GM19467 (cell line): ENCODE measurements at regions not wholly inside any gene's neighbourhood (a gene's known extent, or its start where the extent isn't known, plus 50 kb on each side); places are given as distances from the start of the nearest gene placed in this dataset.

Source experiments
- ATAC-seq: cut with Tn5 transposase; IDR thresholded peaks from one replicate; pipeline ENCODE4 v1.9.1; 2021; ENCODE audit warnings: mild to moderate bottlenecking, moderate library complexity; ENCODE audit not compliant: unreplicated experiment

DNA sequence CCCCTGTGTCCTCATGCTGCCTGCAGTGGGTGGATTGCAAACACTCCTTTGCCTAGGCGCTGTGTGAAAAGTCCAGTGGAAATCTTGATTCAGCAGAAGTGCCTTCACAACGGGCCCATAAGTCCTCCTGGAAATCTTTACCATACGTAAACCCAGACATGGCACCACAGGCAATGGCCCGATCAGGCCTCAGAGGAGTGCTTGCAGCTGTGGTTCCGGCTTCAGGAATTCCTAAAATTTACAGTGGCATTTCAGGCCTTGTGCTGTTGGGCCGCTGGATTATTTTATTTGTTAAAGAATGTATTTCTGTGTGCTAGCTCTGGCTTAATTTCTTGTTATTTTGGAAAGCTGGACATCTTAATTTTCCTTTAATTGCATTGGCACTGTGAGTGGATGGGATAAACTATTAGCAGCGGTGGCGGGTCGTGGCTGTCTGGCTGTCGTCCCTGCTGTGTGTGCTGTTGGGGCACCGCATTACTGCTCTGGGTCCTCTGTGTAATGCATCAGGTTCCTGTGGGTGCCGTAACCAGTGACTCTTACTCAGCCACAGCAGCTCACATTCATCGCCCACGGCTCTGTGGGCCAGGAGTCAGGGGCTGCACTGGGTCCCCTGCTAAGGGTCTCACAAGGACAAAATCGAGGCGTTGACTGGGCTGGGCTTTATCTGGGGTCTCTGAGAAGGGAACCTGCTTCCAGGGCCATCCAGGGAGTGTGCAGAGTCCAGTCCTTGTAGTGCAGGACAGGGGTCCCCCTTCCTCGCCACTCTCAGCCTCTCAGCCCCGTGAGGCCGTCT, 73.1 kb downstream of the RTP5 start:
- ATAC-seq = no peak

DNA sequence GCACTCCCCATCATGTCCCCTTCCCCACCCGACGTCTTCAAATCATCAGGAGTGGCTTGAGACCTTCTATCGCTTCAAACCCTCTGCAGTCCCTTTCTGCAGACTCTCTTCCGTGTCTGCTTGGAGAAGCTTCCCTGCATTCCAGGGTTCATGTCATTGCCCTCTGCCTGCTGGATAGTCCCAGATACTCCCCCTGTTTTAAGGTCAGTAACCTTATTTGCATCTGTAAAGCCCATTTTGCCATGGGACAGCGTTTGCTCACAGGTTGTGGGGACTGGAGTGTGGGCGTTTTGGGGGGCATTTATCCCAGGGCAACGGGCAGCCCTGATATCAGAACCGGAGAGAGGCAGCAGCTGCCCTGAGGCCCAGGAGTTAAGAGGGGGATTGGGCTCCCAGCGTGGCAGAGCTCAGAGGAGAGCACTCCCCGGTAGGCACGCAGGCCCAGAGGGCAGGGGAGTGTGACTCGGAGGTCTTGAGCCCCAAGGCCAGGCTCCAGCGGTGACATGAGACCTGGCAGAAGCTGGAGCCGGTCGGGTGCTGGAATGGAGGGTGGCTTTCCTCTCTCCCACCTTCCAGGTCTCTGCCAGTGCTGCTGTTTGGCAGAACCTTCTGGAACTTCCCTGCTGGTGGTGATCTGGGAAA, 73.8 kb downstream of the RTP5 start:
- no peak for ATAC-seq

DNA sequence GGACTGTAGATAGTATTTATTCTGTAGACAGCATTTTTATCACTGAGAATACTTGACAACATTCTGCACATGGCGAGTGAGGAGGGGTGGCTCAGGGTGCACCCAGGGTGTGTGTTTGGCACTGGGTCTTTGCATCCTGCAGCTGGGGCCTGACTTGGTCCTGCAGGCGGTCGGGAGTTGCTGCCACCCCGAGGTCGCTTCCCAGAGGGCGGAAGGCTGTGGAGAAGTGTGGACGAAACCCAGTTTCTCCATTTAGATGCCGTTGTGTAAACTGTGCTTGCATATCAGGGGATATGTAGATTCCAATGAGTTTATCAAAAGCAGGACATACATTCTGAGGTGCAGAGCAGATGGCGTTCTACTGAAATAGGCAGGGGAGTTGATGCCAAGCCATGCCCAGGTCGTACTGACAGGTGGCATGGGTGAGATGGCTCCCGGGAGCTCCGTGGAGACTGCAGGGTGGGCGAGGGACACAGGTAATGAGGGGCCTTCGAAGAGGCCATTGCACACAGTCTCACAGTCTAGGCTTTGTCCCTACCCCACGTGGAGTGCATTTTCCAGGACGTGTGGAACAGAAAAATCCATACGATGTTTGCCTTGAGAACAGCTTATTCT, 74.5 kb downstream of the RTP5 start:
- ATAC-seq = no peak

DNA sequence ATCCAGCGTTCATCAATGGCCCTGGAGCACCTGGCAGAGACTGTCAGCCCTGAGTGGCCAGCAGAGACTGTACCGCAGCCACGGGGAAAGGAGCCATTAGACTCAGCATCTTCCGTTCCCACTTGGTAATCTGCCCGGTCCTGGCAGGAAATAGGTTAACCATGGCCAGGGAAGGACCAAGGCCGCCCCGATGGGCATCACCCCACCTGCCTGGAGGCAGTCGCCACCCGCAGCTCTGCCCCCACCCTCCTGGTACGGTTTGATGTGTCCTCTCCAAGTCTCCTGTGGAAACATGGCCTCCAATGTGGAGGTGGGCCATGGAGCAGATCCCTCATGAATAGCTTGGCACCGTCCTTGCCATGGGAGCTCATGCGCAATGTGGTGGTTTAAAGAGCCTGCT, 75.3 kb downstream of the RTP5 start:
- ATAC-seq = no peak

DNA sequence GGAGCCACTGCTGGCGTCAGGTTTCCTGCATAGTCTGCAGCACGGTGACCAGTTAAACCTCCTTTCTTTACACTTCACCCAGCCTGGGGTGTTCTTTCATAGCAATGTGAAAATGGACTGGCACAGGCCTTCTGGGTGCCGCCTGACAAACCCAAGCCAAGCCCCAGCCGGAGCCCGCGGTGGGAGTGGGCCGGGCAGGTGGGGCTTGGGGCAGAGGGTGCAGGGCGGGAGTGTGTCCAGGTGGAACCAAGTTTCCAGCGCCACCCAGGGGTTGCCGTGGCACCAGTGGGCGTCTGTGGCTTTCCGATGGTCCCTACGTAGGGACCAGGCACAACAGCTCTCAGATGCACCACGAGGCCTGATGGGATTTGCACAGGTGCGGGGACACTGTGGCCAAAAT, 75.8 kb downstream of the RTP5 start:
- no peak for ATAC-seq

DNA sequence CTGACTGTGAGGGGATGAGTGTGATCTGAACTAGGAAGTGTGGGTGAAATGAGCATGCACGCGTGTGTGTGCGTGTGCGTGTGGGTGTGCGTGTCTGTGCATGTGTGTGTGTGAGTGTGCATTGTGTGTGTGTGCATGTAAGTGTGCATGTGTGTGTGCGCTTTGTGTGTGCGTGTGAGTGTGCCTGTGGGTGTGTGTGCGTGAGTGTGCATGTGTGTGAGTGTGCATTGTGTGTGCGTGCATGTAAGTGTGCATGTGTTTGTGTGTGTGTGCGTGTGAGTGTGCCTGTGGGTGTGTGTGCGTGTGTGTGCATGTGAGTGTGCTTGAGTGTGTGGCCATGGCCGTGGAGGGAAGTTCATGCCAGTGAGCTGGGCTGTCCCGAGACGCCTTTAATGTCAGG, 76.3 kb downstream of the RTP5 start:
- ATAC-seq = no peak

DNA sequence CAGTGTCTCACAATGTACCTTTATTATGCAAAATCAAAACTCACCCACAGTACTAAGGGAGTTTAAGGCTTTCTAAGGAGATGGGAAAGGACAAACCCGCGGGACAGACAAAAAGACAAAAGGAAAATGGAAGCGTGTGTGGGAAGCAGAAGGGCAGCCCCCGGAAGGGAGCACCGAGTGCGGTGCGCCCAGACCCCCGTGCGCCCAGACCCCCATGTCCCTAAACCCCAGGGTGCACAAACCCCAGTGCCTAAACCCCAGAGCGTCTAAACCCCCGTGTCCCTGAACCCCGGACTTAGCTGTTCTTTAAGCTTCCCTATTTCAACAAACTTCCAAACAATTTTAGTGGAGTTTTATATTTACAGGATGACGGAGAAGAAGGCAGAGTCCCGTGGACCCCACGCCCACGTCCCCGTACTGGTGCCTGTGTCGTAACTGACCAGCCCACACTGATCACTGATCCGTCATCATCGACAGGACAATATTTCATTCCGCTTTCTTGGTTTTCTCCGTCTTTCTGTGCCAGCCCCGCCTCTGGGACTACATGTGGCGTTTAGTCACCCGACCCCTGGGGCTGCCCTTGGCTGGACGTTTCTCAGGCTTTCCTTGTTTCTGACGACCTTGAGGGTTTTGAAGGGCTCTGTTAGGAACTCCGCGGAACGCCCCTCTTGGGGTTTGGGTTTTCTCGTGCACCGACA, 76.9 kb downstream of the RTP5 start:
- no peak for ATAC-seq

DNA sequence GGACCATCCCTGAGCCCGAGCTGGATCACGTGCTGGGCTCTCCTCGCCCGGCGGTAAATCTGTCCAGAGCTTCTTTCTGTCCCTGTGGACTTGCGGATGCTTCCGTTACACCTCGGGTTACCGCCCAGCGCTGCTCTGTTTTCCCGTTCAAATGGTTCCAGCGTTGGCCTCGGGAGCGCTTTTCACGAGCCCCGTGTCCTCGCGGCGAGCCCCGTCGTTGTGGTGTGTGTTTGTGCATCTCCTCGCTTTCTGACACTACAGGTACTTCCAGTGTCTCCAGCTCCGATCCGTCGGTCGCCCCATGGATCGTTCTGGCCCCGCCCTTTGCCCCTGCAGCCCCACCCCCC, 77.4 kb downstream of the RTP5 start:
- no peak for ATAC-seq

DNA sequence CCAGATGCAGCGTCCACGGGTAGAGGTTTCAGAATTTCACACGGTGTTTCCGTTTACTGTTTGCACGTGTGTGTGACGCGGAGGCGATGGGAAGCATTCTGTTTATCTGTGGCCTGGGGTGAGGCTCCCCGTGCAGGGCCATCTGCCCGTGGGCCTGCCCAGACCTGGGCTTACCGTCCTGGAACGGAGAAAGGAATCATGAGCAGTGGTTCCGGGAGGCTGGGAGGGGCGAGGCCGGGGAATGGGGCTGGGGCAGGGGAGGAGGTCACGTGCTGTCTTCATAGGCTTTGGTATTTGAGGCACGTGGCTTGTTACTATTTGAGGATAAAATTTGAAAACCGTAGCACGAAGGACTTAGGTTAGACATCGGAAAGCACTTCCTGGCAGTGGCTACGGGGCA, 77.9 kb downstream of the RTP5 start:
- ATAC-seq = no peak

DNA sequence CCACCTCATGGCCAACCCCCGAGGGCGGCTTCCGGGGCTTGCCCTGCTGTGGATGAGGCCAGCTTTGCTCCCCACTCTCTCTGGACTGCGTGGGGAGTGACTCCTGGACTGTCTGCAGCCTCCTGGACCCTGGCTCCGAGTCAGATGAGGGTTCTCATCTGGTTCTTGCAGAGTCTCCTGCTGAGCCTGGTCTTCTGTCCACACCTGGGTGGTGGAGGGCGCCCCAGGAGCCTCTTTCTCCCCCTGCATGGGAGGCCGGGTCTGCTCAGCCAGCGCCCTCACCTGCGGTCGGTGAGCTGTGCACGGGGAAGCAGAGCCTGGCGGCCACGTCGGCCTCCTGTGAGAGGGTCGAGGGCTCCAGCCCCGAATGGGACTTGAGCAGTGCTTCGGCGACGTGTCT, 78.3 kb downstream of the RTP5 start:
- ATAC-seq = no peak

DNA sequence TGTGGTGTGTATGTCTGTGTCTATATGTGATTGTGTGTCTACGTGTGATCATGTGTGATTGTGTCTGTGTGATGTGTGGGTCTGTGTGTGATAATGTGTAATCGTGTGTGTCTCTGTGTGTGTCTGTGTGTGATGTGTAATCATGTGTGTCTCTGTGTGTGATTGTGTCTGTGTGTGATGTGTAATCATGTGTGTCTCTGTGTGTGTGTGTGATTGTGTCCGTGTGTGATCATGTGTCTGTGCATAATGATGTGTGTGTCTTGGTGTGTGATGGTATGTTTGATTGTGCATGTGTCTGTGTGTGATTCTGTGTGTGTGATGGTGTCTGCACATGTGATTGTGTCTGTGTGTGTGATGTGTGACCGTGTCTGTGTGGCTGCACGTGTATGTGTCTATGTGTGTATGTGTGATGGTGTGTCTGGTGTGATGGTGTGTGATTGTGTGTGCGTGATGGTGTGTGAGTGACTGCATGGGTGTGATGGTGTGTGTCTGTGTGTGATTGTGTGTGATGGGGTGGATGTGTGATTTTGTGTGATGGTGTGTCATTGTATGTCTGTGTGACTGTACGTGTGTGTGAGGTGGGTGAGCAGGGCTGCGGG, 78.9 kb downstream of the RTP5 start:
- no peak for ATAC-seq

DNA sequence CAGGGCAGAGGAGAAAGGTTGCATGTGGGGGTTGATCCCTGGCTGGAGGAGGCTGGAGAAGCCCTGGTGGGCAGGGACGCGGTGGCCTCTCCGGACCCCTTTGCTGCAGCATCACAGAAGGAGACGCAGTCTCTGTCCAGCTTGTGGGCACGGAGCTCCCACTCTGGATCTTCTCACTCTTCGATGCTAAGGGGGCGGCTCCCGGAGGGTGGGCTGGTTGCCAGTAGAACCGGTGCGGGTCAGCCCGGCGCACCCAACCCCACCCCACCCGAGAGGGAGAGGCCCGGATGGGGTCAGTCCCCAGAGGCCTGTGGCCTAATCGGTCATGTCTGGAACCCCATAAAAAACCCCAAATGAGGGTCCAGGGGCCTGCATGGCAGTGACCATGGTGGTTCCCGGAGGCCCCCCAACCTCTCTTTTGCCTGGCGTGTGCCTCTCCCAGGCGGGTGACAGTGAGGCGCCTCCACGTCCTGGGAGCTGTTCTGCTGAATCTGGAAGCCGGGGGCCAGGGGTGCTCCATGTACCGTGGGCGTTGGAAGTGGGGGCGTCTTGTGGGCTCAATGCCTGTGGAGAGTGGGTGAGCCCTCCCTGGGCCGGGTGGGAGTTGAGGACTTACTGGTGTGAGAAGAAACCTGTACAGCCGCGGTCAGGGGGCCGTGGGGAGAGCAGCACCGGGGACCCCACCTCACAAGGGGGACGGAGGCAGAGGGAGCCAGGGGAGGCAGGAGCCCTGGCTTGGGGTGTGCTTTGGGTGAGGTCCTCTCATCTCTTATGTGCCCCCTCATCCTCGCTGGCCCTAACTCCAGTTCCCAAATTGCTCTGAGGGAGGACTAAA, 79.6 kb downstream of the RTP5 start:
- no peak for ATAC-seq

DNA sequence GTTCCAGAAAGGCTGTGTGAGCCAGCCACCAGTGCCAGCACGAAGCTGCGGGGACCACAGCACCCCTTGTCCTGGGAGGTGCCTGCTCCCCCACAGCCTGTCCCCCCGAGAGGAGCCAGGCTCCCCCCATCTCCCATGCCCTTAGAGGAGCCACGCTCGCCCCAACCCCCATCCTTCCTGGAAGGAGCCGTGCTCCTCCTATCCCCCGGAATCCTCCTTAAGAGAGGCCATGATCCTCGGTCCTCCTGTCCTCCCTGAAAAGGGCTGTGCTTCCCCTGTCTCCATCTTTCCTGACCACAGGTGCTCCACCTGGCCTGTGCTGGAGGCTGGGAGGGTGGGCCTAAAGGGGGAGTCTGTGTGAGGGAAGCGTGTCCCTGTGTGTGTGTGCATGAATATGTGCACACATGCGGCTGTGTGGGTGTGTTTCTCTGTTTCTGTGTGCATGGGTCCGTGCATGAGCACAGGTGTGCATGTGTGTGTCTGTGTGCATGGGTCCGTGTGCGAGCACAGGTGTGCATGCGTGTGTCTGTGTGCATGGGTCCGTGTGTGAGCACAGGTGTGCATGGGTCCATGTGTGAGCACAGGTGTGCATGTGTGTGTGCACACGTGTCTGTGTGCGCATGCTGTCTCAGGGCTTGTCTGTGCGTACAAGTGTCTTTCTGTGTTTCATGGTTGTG, 80.3 kb downstream of the RTP5 start:
- ATAC-seq = no peak

DNA sequence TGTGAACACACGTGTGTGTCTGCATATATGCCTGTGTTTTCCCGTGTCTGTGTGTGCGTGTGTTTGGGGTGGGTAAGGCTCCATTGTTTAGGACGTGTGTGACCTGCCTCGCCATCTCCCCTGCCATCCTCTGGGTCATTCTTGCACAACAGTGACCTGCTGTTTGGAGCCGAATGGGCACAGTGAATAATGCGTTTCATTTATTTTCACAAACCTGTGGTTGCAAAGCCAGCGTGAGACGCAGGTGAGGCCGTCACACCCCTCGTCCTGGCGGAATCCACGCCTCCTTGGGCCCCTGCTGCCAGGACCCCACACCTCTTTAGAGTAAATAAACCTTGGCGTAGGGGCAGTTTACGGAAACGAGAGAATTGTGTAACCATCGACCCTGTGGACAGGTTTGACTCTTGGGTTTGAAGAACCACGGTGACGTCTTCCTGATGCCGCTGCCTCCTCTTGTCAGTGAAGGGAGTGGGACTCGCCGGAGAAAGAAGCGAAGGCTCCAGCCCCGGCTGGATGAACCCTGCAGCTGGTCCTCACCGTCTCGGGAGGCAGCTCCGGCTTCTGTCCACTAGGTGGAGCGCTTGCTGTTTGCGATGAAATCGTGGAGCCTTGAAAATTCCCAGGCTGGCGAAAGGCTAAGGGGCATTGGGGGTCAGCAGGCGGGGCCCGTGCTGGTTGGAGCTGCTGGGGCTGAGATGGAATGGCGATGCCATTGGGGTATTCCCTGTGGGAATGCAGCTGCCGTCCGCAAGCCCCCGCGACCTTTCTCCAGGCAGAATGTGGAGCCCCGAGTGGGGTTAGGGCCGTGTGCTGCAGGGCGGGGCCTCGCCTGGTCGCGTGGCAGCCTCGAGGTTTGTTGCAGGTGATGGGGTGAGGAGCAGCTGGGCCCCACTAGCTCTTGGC, 81.1 kb downstream of the RTP5 start:
- no peak for ATAC-seq

DNA sequence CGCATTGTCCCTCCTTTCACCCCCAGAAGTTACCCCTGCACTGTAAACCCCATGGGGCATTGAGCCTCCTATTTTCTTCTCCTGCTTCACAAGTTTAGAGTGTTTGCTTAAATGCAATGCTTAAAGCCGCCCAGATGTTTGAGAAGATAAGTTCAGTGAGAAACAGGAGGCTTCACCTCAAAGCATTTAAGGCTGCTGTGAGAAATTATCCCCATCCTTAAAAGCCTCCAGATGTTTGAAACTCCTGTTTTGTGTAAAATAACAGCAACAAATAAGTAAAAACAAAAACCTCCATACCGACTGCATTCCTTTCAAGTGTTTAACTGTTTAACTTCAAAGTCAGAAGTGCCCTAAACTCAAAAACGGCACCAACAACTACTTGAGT, 81.8 kb downstream of the RTP5 start:
- no peak for ATAC-seq

DNA sequence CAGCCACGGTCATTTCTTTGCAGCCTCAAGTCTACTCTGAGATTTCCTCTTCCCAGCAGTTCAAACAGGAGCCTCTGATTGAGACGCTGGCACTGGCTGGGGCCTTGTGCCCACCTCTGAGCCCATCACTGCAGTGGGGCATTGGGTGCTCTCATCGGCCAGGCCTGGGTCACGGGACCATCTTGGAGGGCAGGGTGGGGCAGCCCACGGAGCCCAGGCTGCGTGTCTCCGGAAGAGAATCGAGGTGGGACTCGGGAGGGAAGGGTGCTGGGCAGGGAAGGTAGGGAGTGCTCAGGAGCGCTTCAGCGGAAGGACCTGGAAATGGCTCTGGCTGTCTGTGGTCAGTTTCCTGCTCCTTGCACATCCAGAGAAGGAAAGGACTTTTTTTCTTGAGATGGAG, 82.4 kb downstream of the RTP5 start:
- no peak for ATAC-seq

DNA sequence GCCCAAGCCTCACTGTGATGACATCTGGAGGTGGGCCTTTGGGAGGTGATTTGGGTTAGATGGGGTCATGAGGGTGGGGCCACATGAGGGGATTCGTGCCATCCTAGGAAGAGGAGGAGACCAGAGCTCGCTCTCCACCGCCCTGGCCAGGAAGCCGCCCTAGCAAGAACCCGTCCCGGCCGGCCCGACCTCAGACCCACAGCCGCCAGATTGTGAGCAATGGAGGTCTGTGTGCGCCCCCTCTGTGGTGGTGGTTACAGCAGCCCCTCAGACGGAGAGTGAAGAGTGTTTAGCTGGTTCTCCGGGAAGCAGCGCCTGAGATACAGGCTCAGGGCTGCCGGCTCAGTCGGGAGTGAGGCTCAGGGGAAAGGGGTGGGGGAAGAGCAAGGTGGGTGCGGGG, 83.3 kb downstream of the RTP5 start:
- ATAC-seq = no peak

DNA sequence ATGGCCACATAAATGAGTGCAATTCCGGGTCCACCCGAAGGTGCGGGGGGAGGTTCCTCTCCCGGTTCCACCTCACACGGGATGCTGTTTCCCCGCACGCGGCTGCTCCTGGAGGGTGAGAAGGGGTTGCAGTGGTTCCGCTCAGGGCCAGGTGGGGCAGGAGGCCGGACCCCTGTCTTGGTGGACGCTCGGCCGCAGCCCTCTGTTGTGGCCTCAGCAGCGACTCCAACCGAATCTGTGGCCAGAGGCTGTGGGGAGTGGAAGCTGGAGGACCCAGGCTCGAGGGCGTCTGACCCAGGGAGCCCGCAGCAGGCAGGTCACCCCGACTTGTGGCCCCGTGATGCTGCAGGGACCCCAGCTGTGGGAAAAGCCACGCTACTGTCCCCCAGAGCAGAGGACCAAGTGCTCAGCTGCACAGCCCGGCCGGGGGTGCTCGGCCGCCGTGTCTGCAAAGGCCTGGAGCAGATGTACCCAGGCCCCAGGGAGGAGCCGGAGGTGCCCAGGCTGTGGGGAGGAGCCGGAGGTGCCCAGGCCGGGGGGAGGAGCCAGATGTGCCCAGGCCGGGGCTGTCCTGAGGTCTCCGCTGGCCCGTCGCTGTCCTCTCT, 83.9 kb downstream of the RTP5 start:
- no peak for ATAC-seq
